Right lobe of liver (tissue), 4 donors: ENCODE measurements at regions not wholly inside any gene's neighbourhood (a gene's known extent, or its start where the extent isn't known, plus 50 kb on each side); places are given as distances from the start of the nearest gene placed in this dataset.

Experiments
- CTCF ChIP-seq, 4 donors: fragments of 200-600 bp in 3 of 4; fragments of 450-650 bp in 1 of 4; IDR thresholded peaks; one replicate each; pipeline versions ENCODE4 v1.5.1 to v1.8.0; 2016 to 2022; ENCODE audit warnings: antibody characterized with exemption in 4 of 4, mild to moderate bottlenecking in 2 of 4
- POLR2A ChIP-seq: fragments of 450-650 bp; IDR thresholded peaks from one replicate; pipeline ENCODE4 v1.6.1; 2017; ENCODE audit warnings: antibody characterized with exemption, mild to moderate bottlenecking
- donor health status: DM: no; HTN: no; CAD: no.
- donor health status: DM: no; HTN: no; CAD: no.
- donor health status: DM: no; HTN: yes; CAD: no.

- TF ChIP-seq CTCF (IDR thresholded peaks at IDR 0.05) = no peak
- no peak for TF ChIP-seq POLR2A
These were observed 278.6 kb downstream of the COL12A1 start for GRCh38 chr6:74927299-74927698.
